Liver (tissue), 3 donors: ENCODE measurements at regions not wholly inside any gene's neighbourhood (a gene's known extent, or its start where the extent isn't known, plus 50 kb on each side); places are given as distances from the start of the nearest gene placed in this dataset.

Source experiments
- CTCF ChIP-seq: fragments of 150-350 bp; IDR thresholded peaks from 2 replicates; pipeline ENCODE4 v1.5.1; 2017; ENCODE audit warnings: improper control_type of control experiment, low read depth, low read length; ENCODE audit not compliant: missing input control
- RAD21 ChIP-seq, 2 donors: IDR thresholded peaks; 2 replicates each; pipeline ENCODE4 v1.6.1; 2016; ENCODE audit warnings: antibody characterized with exemption in 2 of 2, mild to moderate bottlenecking in 2 of 2
- SP1 ChIP-seq: IDR thresholded peaks from 2 replicates; pipeline ENCODE4 v1.6.1; 2018; ENCODE audit warnings: antibody characterized with exemption, mild to moderate bottlenecking
- YY1 ChIP-seq: IDR thresholded peaks from 2 replicates; pipeline ENCODE4 v1.6.1; 2016; ENCODE audit warnings: antibody characterized with exemption, mild to moderate bottlenecking
- TF ChIP-seq, protein P1 (sequence below): IDR thresholded peaks from 2 replicates; pipeline ENCODE4 v1.6.1; 2016; ENCODE audit warnings: antibody characterized with exemption
- TF ChIP-seq, protein P2 (sequence below): IDR thresholded peaks from 2 replicates; pipeline ENCODE4 v1.6.1; 2016; ENCODE audit warnings: antibody characterized with exemption, mild to moderate bottlenecking
- donor health status: healthy.
- donor health status: healthy.

DNA sequence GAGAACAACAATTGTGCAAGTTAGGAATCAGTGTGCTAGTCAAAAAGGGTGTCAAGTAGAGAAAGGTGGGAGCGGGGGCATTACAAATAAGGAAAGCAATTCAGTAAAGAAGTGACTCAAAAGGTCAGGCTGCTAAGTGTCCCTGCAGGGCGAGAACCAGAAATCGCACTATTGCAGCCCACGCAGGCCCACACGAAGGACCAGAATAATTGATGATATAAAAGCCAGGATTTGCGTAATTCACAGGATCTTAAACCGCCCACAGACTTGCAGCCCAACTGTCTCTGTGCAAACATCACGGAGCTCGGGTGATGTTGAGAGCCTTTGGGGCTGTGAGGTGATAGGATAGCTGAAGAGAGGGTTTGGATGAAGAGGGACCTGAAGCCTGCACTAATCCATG is 349.0 kb downstream of the BRINP1 start:
- no peak for TF ChIP-seq CTCF
- TF ChIP-seq, protein P1, sequence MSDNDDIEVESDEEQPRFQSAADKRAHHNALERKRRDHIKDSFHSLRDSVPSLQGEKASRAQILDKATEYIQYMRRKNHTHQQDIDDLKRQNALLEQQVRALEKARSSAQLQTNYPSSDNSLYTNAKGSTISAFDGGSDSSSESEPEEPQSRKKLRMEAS, result no peak
- no peak for TF ChIP-seq YY1
- TF ChIP-seq SP1, result no peak
- no peak for TF ChIP-seq RAD21 (IDR thresholded peaks at IDR 0.05)
- TF ChIP-seq, protein P2, sequence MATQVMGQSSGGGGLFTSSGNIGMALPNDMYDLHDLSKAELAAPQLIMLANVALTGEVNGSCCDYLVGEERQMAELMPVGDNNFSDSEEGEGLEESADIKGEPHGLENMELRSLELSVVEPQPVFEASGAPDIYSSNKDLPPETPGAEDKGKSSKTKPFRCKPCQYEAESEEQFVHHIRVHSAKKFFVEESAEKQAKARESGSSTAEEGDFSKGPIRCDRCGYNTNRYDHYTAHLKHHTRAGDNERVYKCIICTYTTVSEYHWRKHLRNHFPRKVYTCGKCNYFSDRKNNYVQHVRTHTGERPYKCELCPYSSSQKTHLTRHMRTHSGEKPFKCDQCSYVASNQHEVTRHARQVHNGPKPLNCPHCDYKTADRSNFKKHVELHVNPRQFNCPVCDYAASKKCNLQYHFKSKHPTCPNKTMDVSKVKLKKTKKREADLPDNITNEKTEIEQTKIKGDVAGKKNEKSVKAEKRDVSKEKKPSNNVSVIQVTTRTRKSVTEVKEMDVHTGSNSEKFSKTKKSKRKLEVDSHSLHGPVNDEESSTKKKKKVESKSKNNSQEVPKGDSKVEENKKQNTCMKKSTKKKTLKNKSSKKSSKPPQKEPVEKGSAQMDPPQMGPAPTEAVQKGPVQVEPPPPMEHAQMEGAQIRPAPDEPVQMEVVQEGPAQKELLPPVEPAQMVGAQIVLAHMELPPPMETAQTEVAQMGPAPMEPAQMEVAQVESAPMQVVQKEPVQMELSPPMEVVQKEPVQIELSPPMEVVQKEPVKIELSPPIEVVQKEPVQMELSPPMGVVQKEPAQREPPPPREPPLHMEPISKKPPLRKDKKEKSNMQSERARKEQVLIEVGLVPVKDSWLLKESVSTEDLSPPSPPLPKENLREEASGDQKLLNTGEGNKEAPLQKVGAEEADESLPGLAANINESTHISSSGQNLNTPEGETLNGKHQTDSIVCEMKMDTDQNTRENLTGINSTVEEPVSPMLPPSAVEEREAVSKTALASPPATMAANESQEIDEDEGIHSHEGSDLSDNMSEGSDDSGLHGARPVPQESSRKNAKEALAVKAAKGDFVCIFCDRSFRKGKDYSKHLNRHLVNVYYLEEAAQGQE, result no peak
